ENCODE measurements at regions not wholly inside any gene's neighbourhood (a gene's known extent, or its start where the extent isn't known, plus 50 kb on each side); places are given as distances from the start of the nearest gene placed in this dataset.

DNA sequence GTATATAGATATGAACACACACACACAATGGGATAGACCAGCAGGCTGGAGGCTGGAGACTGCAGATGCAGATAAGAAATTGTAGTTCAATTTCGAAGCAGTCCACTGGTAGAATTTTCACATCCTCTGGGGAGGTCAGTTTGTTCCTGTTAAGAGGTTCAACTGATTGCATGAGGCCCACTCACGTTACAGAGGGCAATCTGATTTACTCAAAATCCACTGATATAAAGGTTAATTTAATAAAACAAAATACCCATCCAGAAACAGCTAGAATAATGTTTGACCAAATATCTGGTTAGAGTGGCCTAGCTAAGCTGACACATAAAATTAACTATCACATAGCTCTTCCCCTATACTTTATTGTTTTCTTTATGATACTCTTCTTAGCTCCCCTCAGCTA, 162.9 kb upstream of the SMIM30 start:
- Histone ChIP-seq H3K23ac (ENCODE audit: low read depth, low read length) (no peak overlapping the region), H2AK5ac (ENCODE audit: low read depth, low read length) (no peak overlapping the region), H3K4me3 (ENCODE audit: insufficient read depth, low read depth, low read length) (no peak overlapping the region), H3K27me3 (ENCODE audit: control insufficient read depth, insufficient read depth, low read length) (no peaks in the 10 kb centered on the region), H3K14ac (replicated peaks; ENCODE audit: low read depth, low read length) (no peak overlapping the region), H2BK15ac (ENCODE audit: low read depth, low read length) (no peak overlapping the region), H4K91ac (ENCODE audit: insufficient read depth, low read depth, low read length) (no peak overlapping the region), H2BK20ac (ENCODE audit: low read depth, low read length) (no peak overlapping the region), H3K4me2 (ENCODE audit: low read depth, low read length) (no peak overlapping the region), H3K56ac (ENCODE audit: extremely low read depth, insufficient read depth, low read length) (no peak overlapping the region), H3K4me1 (ENCODE audit: control insufficient read depth, insufficient read depth, low read length) (peaks cover 1% of the 10 kb centered on the region; the same call in 1 of the 2 replicates), H2BK5ac (ENCODE audit: low read depth, low read length, poor library complexity, severe bottlenecking) (no peak overlapping the region), H2BK120ac (ENCODE audit: low read depth, low read length) (no peak overlapping the region), H3K9me3 (ENCODE audit: control insufficient read depth, insufficient read depth, low read length) (no peaks in the 10 kb centered on the region), H3K9me1 (ENCODE audit: insufficient read depth, low read length) (no peaks in the 10 kb centered on the region), H4K20me1 (ENCODE audit: insufficient read depth, low read length) (no peaks in the 10 kb centered on the region), H4K5ac (ENCODE audit: low read depth, low read length) (no peak overlapping the region), H3K4ac (ENCODE audit: low read depth, low read length) (no peak overlapping the region), H2AK9ac (replicated peaks; ENCODE audit: low read depth, low read length, poor library complexity) (no peak overlapping the region), H4K8ac (ENCODE audit: low read depth in 2 of 2, low read length in 2 of 2) (no peak overlapping the region), H2AFZ (replicated peaks; ENCODE audit: low read length, poor library complexity) (no peak overlapping the region), H3K79me1 (ENCODE audit: low read depth in 1 of 2, low read length in 2 of 2) (no peaks in the 10 kb centered on the region), H3K18ac (ENCODE audit: low read depth, low read length) (no peak overlapping the region), H3K9ac (ENCODE audit: low read depth, low read length) (no peak overlapping the region), H3K27ac (ENCODE audit: insufficient read depth, low read length) (no peak overlapping the region), H3K36me3 (ENCODE audit: control insufficient read depth, insufficient read depth, low read length) (no peaks in the 10 kb centered on the region)
- intact Hi-C loops (cut with micrococcal nuclease) (loop anchor here (10.0 kb wide), 2 partner anchors 346 to 424 kb away; a partner anchor contains a TSS), dilution Hi-C loops (cut with HindIII; ENCODE audit: low sequenced_read_pairs, unreplicated experiment) (no loop called here), in situ Hi-C loops (cut with MboI; ENCODE audit: low sequenced_read_pairs) (loop anchor here (25.0 kb wide), 1 partner anchor 269 kb away; no protein-coding TSS in a partner anchor)
- CTCF ChIA-PET = no interaction called here
- TF ChIP-seq MAZ (IDR thresholded peaks at IDR 0.05; ENCODE audit: borderline replicate concordance, low read depth, low read length) (no peak), CHD1 (IDR thresholded peaks at IDR 0.05; ENCODE audit: low read depth, low read length) (no peak), USF2 (IDR thresholded peaks at IDR 0.05; ENCODE audit: low read depth, low read length) (no peak), RAD21 (IDR thresholded peaks at IDR 0.05; ENCODE audit: low read length) (no peak), MAFK (IDR thresholded peaks at IDR 0.05; ENCODE audit: low read depth, low read length) (no peak), BHLHE40 (IDR thresholded peaks at IDR 0.05; ENCODE audit: low read depth, low read length) (no peak), CEBPB (IDR thresholded peaks at IDR 0.05; ENCODE audit: low read depth, low read length) (no peak), RFX5 (IDR thresholded peaks at IDR 0.05; ENCODE audit: low read depth, low read length) (no peak), FOS (IDR thresholded peaks at IDR 0.05; ENCODE audit: low read depth, low read length) (no peak), SMC3 (IDR thresholded peaks at IDR 0.05; ENCODE audit: low read depth, low read length) (no peak), CTCF (conservative IDR thresholded peaks at IDR 0.05; ENCODE audit: low read depth, low read length) (no peak), ELK1 (IDR thresholded peaks at IDR 0.05; ENCODE audit: borderline replicate concordance, low read depth, low read length) (no peak), RCOR1 (IDR thresholded peaks at IDR 0.05; ENCODE audit: insufficient replicate concordance, low read length) (no peak), POLR2A (IDR thresholded peaks at IDR 0.05; ENCODE audit: low read depth, low read length) (no peak), MXI1 (IDR thresholded peaks at IDR 0.05; ENCODE audit: borderline replicate concordance, low read depth, low read length) (no peak)
- no CpG with 5 or more reads among the region's 2 CpGs for WGBS, 2 experiments (ENCODE audit: extremely low coverage in 2 of 2, insufficient read length in 1 of 2)
- DNase-seq = no peak
- POLR2A ChIA-PET (ENCODE audit: unreplicated experiment) = no interaction called here
- ATAC-seq (ENCODE audit: low read depth) = no peak
- BruUV-seq (replicated peaks) = no TSS peak

All from IMR-90 (cell line).